ENCODE measurements at regions not wholly inside any gene's neighbourhood (a gene's known extent, or its start where the extent isn't known, plus 50 kb on each side); places are given as distances from the start of the nearest gene placed in this dataset.

DNA sequence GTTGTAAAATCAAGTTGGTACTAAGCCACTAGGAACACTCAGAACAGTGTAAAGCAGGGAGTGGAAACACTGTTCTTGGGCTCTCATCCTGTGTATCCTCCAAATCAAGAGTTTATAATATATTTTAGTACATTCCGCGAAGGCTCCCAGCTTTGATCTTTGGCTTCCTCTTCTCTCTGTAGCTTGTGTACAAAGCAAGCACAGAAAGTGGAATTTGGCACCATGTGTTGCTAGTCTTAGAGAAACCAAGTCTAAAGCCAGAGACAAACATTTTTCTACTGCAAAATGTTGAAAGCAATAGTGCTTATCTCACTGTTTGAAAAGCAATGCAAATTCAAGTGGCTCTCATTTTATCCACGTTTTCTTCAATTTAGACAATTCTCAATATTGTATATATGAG is 1893.3 kb upstream of the WWC1 start:
- TF ChIP-seq, protein P1, sequence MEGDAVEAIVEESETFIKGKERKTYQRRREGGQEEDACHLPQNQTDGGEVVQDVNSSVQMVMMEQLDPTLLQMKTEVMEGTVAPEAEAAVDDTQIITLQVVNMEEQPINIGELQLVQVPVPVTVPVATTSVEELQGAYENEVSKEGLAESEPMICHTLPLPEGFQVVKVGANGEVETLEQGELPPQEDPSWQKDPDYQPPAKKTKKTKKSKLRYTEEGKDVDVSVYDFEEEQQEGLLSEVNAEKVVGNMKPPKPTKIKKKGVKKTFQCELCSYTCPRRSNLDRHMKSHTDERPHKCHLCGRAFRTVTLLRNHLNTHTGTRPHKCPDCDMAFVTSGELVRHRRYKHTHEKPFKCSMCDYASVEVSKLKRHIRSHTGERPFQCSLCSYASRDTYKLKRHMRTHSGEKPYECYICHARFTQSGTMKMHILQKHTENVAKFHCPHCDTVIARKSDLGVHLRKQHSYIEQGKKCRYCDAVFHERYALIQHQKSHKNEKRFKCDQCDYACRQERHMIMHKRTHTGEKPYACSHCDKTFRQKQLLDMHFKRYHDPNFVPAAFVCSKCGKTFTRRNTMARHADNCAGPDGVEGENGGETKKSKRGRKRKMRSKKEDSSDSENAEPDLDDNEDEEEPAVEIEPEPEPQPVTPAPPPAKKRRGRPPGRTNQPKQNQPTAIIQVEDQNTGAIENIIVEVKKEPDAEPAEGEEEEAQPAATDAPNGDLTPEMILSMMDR (IDR thresholded peaks at IDR 0.05; ENCODE audit: extremely low read depth, missing control alignments): no peak
- DNase-seq (ENCODE audit: low spot score): no peak

DNA sequence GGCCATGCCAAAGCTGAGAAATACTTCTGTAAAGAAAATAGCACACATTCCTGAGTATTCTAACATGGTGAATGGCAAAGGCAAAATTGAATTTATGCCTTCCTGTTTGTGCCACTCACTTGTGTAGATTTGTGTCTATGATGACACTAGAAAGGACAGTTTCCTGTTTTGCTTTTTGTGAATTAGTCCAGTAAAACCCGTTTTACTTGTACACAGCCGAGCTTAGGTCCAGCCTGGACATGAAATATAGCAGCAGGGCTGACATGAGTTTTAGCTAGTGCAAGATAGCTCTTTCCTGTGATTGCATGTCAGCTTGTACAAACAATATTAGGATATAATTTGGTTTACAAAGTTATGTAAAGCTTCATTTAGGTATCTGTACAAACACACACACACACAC is 1891.7 kb upstream of the WWC1 start:
- TF ChIP-seq, protein P1 (IDR thresholded peaks at IDR 0.05; ENCODE audit: extremely low read depth, missing control alignments): no peak
- DNase-seq (ENCODE audit: low spot score): no peak

DNA sequence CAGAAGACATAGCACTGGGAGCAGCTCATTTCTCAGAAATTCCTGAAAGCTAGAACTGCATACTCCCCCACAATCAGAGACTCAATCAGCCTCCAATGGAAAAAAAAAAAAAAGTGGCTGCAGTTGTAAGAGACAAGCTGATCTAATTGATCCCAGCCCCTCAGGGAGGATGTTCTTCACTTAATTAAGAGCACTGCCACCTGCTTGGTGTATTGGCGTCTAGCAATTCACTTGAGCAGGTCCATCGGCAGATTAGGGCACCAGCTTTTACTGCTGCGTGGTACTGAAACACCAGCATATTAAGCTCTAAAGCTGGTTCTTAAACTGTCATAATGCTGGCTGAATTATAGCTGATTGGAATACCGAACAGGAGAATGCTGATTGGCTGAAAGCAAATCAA is 1890.1 kb upstream of the WWC1 start:
- TF ChIP-seq, protein P1 (IDR thresholded peaks at IDR 0.05; ENCODE audit: extremely low read depth, missing control alignments): no peak
- no peak for DNase-seq (ENCODE audit: low spot score)

DNA sequence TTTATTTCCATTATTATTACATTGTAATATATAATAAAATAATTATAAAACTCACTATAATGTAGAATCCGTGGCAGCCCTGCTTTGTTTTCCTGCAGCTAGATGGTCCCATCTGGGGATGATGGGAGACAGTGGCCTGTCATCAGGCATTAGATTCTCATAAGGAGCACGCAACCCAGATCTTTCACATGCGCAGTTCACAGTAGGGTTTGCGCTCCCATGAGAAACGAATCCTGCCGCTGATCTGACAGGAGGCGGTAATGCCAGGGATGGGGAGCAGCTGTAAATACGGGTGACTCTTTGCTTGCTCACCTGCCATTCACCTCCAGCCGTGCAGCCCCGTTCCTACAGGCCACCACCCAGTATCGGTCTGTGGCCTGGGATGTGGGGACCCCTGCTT is 1879.3 kb upstream of the WWC1 start:
- TF ChIP-seq, protein P1 (IDR thresholded peaks at IDR 0.05; ENCODE audit: extremely low read depth, missing control alignments): no peak
- no peak for DNase-seq (ENCODE audit: low spot score)

DNA sequence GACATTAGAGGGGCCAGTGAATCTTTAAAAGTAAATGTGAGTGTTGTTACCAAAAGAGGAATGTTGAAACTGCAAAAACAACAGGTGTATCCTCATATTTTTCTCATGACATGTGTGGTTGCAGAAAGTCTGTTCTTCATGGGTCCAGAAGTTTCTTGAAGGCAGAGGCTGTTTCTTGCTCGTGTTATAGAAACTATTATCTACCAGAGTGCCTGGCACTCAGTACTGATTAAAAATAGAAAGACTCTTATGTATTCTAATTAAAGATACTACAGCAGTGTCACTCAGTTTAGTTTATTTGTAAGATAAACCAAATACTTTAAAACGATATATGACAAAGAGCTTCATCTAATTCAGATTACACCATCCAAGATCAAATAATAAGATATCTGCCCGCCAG is 1864.2 kb upstream of the WWC1 start:
- DNase-seq (ENCODE audit: low spot score): no peak
- TF ChIP-seq, protein P1 (IDR thresholded peaks at IDR 0.05; ENCODE audit: extremely low read depth, missing control alignments): no peak

DNA sequence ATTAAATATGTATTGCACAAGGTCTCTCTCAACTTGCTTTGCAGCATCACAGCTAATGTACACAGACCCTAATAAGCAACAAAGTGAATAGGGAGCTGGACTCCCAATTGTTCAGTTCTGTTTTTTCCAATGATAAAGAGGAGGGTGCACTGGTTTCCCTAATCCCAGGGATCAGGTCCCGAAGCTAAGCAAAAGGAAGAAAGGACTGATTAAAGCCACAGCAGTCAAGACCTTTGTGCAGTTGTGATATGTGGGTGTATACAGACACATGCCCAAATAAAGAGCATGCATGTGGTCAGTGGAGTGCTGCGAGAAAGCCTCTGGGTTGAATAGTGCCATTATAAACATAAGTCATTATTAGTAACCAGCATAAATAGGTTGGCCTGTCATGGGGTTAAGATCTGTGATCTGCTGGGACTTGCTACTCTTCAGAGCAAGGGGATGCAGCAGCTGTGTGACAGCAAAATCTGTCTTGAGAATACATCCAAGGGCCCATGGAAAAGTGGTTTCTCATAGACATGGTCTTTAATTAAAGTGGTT is 1863.1 kb upstream of the WWC1 start:
- DNase-seq (ENCODE audit: low spot score): no peak
- TF ChIP-seq, protein P1 (IDR thresholded peaks at IDR 0.05; ENCODE audit: extremely low read depth, missing control alignments): no peak

DNA sequence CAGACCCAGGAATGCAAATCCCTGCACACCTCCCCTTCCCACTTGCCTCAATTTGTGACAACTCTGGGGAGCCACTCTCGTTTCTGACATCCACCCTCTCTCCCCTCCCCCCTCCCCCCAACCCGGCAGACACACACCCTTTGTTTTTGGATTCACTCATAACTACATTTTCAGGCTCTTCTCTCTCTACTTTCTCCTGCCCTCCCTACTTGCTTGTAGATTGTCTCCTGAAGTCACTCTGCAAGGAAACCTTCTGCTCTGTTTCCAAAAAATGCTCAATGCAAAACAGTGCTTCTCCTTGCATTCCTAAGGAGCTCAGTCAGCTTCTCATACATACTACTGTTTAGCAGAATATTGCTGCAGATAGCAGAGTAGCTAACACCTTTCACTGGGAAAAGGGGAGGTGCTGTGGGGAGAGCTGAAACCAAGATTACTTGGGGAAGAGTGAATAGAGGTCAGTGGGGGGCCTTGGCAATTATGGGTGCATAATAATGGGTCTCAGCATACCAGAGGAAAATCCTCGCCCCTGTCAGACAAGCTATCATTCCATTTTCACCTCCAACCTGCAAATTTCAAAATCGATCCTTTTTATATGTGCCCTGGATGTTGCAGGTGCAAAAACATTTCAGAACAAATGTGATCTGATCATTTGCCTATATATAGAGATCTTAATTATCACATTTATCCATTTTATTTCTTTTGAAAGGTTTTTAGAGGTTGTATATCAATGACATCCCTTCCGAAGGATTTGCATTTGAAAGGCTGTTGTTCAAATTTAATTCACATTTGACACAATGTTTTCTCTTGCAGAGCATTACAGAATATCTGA is 1860.7 kb upstream of the WWC1 start:
- DNase-seq (ENCODE audit: low spot score): no peak
- TF ChIP-seq, protein P1 (IDR thresholded peaks at IDR 0.05; ENCODE audit: extremely low read depth, missing control alignments): no peak
